B cell (primary cell): ENCODE measurements at regions not wholly inside any gene's neighbourhood (a gene's known extent, or its start where the extent isn't known, plus 50 kb on each side); places are given as distances from the start of the nearest gene placed in this dataset.

ENCODE experiments used
- ATAC-seq: fragments of 200-7000 bp; cut with Tn5 transposase; one replicate; pipeline ENCODE4 v1.10.0; 2021; ENCODE audit warnings: low read depth, mild to moderate bottlenecking, moderate number of reproducible peaks, moderate library complexity
- CTCF ChIA-PET: fragments of 350-600 bp; sonication (Branson Sonifier 250); formaldehyde crosslinking; loops from one replicate; lab custom pipeline; 2021; ENCODE audit warnings: antibody characterized with exemption, inconsistent platforms; lab: Charles Lee
- POLR2A ChIA-PET: fragments of 350-600 bp; sonication (Branson Sonifier 250); formaldehyde crosslinking; loops from one replicate; lab custom pipeline; 2021; ENCODE audit warnings: antibody characterized with exemption; lab: Charles Lee
- DNase-seq: peaks from one replicate; pipeline ENCODE4 v3.0.0; 2013
- H2AFZ ChIP-seq: 2 replicates; pipeline ENCODE4 v1.6.1; 2012; ENCODE audit warnings: mild to moderate bottlenecking, low read depth, low read length; ENCODE audit not compliant: insufficient read depth, poor library complexity, severe bottlenecking
- H3K27ac ChIP-seq, 2 donors: 1 replicate in 1 of 2; 2 replicates in 1 of 2; pipeline ENCODE4 v1.5.1; 2012 to 2013; ENCODE audit warnings: low read length in 2 of 2, mild to moderate bottlenecking in 2 of 2, moderate library complexity in 1 of 2
- H3K27me3 ChIP-seq, 4 experiments: fragments of 200-600 bp in 1 of 4; sonication (generic) in 1 of 4; replicated peaks in 1 of 4; 1 replicate in 2 of 4; 2 replicates in 2 of 4; pipeline versions ENCODE4 v1.6.1 to v1.7.0; 2013 to 2016; ENCODE audit warnings: low read length in 3 of 4, mild to moderate bottlenecking in 2 of 4, mixed read lengths in 1 of 4, moderate library complexity in 1 of 4; ENCODE audit not compliant: insufficient read depth in 4 of 4, control insufficient read depth in 3 of 4; ENCODE audit errors: control extremely low read depth in 1 of 4
- H3K36me3 ChIP-seq, 2 experiments: replicated peaks in 1 of 2; 1 replicate in 1 of 2; 2 replicates in 1 of 2; pipeline versions ENCODE4 v1.6.1 to v1.7.1; 2013; ENCODE audit warnings: low read length in 1 of 2; ENCODE audit not compliant: insufficient read depth in 2 of 2, control insufficient read depth in 1 of 2; ENCODE audit errors: control extremely low read depth in 1 of 2, extremely low read depth in 1 of 2
- H3K4me1 ChIP-seq, 2 donors: fragments of 200-600 bp in 1 of 2; sonication (generic) in 1 of 2; 1 replicate in 1 of 2; 2 replicates in 1 of 2; pipeline versions ENCODE4 v1.5.1 to v1.6.1; 2013 to 2017; ENCODE audit warnings: low read length in 2 of 2; ENCODE audit not compliant: control insufficient read depth in 2 of 2, insufficient read depth in 2 of 2
- H3K4me2 ChIP-seq: replicated peaks from 2 replicates; pipeline ENCODE3; 2012; ENCODE audit warnings: mild to moderate bottlenecking, low read depth, low read length; ENCODE audit not compliant: poor library complexity, severe bottlenecking
- H3K4me3 ChIP-seq, 5 experiments: fragments of 200-600 bp in 1 of 5; sonication (generic) in 1 of 5; 1 replicate in 3 of 5; 2 replicates in 2 of 5; pipeline versions ENCODE4 v1.5.1 to v1.7.0; 2011 to 2016; ENCODE audit warnings: low read length in 4 of 5, mild to moderate bottlenecking in 4 of 5, low read depth in 2 of 5, control low read depth in 1 of 5, moderate library complexity in 1 of 5; ENCODE audit not compliant: insufficient read depth in 1 of 5; ENCODE audit errors: control extremely low read depth in 1 of 5, extremely low read depth in 1 of 5
- H3K79me2 ChIP-seq: fragments of 200-600 bp; sonication (generic); one replicate; pipeline ENCODE4 v1.6.0; 2016; ENCODE audit warnings: low read length; ENCODE audit not compliant: control insufficient read depth, insufficient read depth
- H3K9ac ChIP-seq: fragments of 200-600 bp; sonication (generic); 2 replicates; pipeline ENCODE4 v1.6.1; 2017; ENCODE audit warnings: mild to moderate bottlenecking, low read length, moderate library complexity
- H3K9me3 ChIP-seq, 3 donors: one replicate each; pipeline versions ENCODE4 v1.6.1 to v1.7.1; 2013; ENCODE audit warnings: low read length in 2 of 3; ENCODE audit not compliant: control insufficient read depth in 2 of 3, insufficient read depth in 1 of 3; ENCODE audit errors: control extremely low read depth in 1 of 3
- H4K20me1 ChIP-seq: 2 replicates; pipeline ENCODE4 v1.6.0; 2012; ENCODE audit warnings: mild to moderate bottlenecking, low read length; ENCODE audit not compliant: insufficient read depth, control insufficient read depth, poor library complexity, severe bottlenecking
- H3K27ac Mint-ChIP-seq: one replicate; pipeline ENCODE4 v1.8.0; 2021; ENCODE audit warnings: mixed read lengths
- H3K27me3 Mint-ChIP-seq: one replicate; pipeline ENCODE4 v1.8.0; 2021; ENCODE audit warnings: mixed read lengths
- H3K4me1 Mint-ChIP-seq: one replicate; pipeline ENCODE4 v1.8.0; 2021; ENCODE audit warnings: mixed read lengths
- H3K4me3 Mint-ChIP-seq: one replicate; pipeline ENCODE4 v1.8.0; 2021; ENCODE audit warnings: mixed read lengths
- H3K9me3 Mint-ChIP-seq: one replicate; pipeline ENCODE4 v1.8.0; 2022; ENCODE audit warnings: mixed read lengths; ENCODE audit not compliant: insufficient read depth
- EZH2 ChIP-seq: IDR thresholded peaks from 2 replicates; pipeline ENCODE4 v1.6.1; 2012; ENCODE audit warnings: borderline replicate concordance, low read depth, mild to moderate bottlenecking, moderate library complexity, low read length; ENCODE audit not compliant: insufficient read depth, poor library complexity, severe bottlenecking
- WGBS: methylation state at CpG from one replicate; pipeline ENCODE4 v1.1.5; 2013; ENCODE audit warnings: missing lambda C conversion rate; ENCODE audit not compliant: insufficient coverage; 5-methylcytosine and 5-hydroxymethylcytosine counted together
- intact Hi-C: fragments of 100-400 bp; cut with micrococcal nuclease; formaldehyde crosslinking; loops from one replicate; pipeline ENCODE4 v1.10.0; 2022
- TF ChIP-seq, protein P1 (sequence below): fragments of 200-600 bp; IDR thresholded peaks from one replicate; pipeline ENCODE4 v1.8.0; 2022; ENCODE audit warnings: antibody characterized with exemption, mild to moderate bottlenecking

DNA sequence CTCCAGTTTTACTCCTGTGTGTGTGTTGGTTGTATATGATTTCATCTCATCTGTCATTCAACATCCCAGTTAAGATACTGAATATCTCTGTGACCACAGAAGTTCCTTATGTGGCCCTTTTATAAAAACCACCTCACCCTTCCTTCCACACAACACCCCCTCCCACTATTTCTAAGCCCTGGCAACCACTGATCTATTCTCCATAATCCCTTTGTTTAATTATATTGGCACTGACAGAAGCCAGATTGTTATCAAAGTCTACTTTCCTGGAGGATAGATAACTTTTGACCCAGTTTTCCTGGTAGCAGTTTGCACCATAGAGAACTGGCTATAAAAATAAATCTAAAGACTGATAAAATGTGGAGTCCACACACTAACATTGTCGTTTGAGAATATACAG, 902.8 kb downstream of the SLC16A7 start:
- TF ChIP-seq EZH2: no peak
- TF ChIP-seq, protein P1, sequence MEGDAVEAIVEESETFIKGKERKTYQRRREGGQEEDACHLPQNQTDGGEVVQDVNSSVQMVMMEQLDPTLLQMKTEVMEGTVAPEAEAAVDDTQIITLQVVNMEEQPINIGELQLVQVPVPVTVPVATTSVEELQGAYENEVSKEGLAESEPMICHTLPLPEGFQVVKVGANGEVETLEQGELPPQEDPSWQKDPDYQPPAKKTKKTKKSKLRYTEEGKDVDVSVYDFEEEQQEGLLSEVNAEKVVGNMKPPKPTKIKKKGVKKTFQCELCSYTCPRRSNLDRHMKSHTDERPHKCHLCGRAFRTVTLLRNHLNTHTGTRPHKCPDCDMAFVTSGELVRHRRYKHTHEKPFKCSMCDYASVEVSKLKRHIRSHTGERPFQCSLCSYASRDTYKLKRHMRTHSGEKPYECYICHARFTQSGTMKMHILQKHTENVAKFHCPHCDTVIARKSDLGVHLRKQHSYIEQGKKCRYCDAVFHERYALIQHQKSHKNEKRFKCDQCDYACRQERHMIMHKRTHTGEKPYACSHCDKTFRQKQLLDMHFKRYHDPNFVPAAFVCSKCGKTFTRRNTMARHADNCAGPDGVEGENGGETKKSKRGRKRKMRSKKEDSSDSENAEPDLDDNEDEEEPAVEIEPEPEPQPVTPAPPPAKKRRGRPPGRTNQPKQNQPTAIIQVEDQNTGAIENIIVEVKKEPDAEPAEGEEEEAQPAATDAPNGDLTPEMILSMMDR: no peak
- H3K27ac ChIP-seq: no peak overlapping the region
- no peak overlapping the region for H2AFZ ChIP-seq
- WGBS: no CpG with 5 or more reads among the region's 1 CpG
- no peak overlapping the region for H3K4me2 ChIP-seq
- Mint-ChIP-seq H3K27ac (no peak overlapping the region), H3K4me3 (no peak overlapping the region), H3K4me1 (no peaks in the 10 kb centered on the region), H3K27me3 (no peaks in the 10 kb centered on the region), H3K9me3 (peaks cover 3% of the 10 kb centered on the region)
- no peaks in the 10 kb centered on the region for H4K20me1 ChIP-seq
- ChIA-PET POLR2A (no interaction called here), CTCF (no interaction called here)
- ATAC-seq: no peak
- no peaks in the 10 kb centered on the region for H3K36me3 ChIP-seq
- no peaks in the 10 kb centered on the region for H3K79me2 ChIP-seq
- no peak overlapping the region for H3K4me3 ChIP-seq
- peaks cover 0 to 1% (median 0%) of the 10 kb centered on the region in 3 donors for H3K9me3 ChIP-seq
- DNase-seq: no peak
- no peaks in the 10 kb centered on the region for H3K4me1 ChIP-seq
- intact Hi-C loops: no loop called here
- H3K9ac ChIP-seq: no peak overlapping the region
- no peaks in the 10 kb centered on the region for H3K27me3 ChIP-seq

DNA sequence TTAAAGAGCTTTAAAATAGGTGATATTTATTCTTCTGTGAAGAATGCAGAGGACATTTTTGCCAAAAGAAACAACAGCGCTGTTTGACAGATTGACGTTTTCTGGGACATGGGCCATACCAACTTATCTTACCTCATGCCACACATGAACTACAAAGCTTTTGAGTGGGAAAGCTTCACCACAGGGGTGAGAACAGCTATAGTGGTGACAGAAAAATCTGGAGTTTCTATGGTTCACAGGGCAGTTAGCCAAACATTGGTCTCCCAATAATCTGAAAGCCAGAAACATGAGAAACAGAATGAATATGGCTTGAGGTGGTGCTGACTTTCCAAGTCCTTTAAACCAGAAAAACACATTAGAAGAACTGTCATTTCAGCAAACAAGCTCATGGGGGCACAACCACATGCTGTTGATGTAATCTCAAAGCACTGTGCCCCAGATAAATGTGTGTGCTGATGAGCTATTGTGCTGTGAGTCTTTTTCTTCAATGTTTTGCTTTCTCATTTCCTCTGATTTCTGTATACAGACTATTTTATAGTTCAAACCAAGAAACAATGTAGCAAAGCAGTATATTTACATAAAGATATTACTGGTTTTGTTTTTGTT, 905.4 kb downstream of the SLC16A7 start:
- H3K79me2 ChIP-seq: no peaks in the 10 kb centered on the region
- no peak overlapping the region for H3K27ac Mint-ChIP-seq
- H2AFZ ChIP-seq: no peak overlapping the region
- DNase-seq (no peak), ATAC-seq (no peak)
- no peaks in the 10 kb centered on the region for H3K4me1 ChIP-seq
- peaks cover 0 to 1% (median 0%) of the 10 kb centered on the region in 3 donors for H3K9me3 ChIP-seq
- ChIA-PET POLR2A (no interaction called here), CTCF (no interaction called here)
- no CpG with 5 or more reads among the region's 2 CpGs for WGBS
- peaks cover 3% of the 10 kb centered on the region for H3K9me3 Mint-ChIP-seq
- TF ChIP-seq, protein P1: no peak
- TF ChIP-seq EZH2: no peak
- no peak overlapping the region for H3K4me3 ChIP-seq
- no peaks in the 10 kb centered on the region for H4K20me1 ChIP-seq
- intact Hi-C loops: no loop called here
- no peaks in the 10 kb centered on the region for H3K4me1 Mint-ChIP-seq
- H3K9ac ChIP-seq: no peak overlapping the region
- H3K27ac ChIP-seq: no peak overlapping the region
- no peak overlapping the region for H3K4me2 ChIP-seq
- no peak overlapping the region for H3K4me3 Mint-ChIP-seq
- H3K36me3 ChIP-seq: no peaks in the 10 kb centered on the region
- H3K27me3 ChIP-seq: no peaks in the 10 kb centered on the region
- H3K27me3 Mint-ChIP-seq: no peaks in the 10 kb centered on the region
